Common myeloid progenitor, CD34-positive (primary cell): ENCODE measurements at regions not wholly inside any gene's neighbourhood (a gene's known extent, or its start where the extent isn't known, plus 50 kb on each side); places are given as distances from the start of the nearest gene placed in this dataset.

Experiments used
- CTCF ChIA-PET: fragments of 350-600 bp; sonication (Branson Sonifier 250); formaldehyde crosslinking; loops from one replicate; lab custom pipeline; 2021; ENCODE audit warnings: antibody characterized with exemption; lab: Charles Lee
- POLR2A ChIA-PET: fragments of 350-600 bp; sonication (Branson Sonifier 250); formaldehyde crosslinking; loops from one replicate; lab custom pipeline; 2021; ENCODE audit warnings: antibody characterized with exemption; lab: Charles Lee
- DNase-seq, 3 donors: peaks; one replicate each; pipeline versions ENCODE4 v3.0.0 to v3.0.0-alpha.2; 2013
- H3K27ac ChIP-seq, 2 experiments: 1 replicate in 1 of 2; 2 replicates in 1 of 2; pipeline ENCODE4 v1.7.0; 2013; ENCODE audit warnings: inconsistent platforms in 2 of 2, low read length in 2 of 2, mild to moderate bottlenecking in 2 of 2, low read depth in 1 of 2, moderate library complexity in 1 of 2; ENCODE audit not compliant: severe bottlenecking in 2 of 2, insufficient read depth in 1 of 2, poor library complexity in 1 of 2
- H3K27me3 ChIP-seq, 5 experiments: replicated peaks in 2 of 5; 1 replicate in 3 of 5; 2 replicates in 2 of 5; pipeline versions ENCODE4 v1.6.1 to v1.7.0; 2013; ENCODE audit warnings: low read length in 4 of 5, mild to moderate bottlenecking in 2 of 5, moderate library complexity in 2 of 5, inconsistent platforms in 1 of 5; ENCODE audit not compliant: insufficient read depth in 5 of 5, control insufficient read depth in 4 of 5
- H3K36me3 ChIP-seq, 4 experiments: 1 replicate in 2 of 4; 2 replicates in 2 of 4; pipeline versions ENCODE4 v1.6.1 to v1.7.0; 2013; ENCODE audit warnings: low read length in 3 of 4, control low read depth in 1 of 4, mild to moderate bottlenecking in 1 of 4; ENCODE audit not compliant: control insufficient read depth in 4 of 4, insufficient read depth in 4 of 4
- H3K4me1 ChIP-seq, 4 experiments: 1 replicate in 3 of 4; 2 replicates in 1 of 4; pipeline versions ENCODE4 v1.6.1 to v1.7.1; 2013; ENCODE audit warnings: low read length in 3 of 4, mild to moderate bottlenecking in 3 of 4, control low read depth in 1 of 4, inconsistent platforms in 1 of 4, moderate library complexity in 1 of 4; ENCODE audit not compliant: control insufficient read depth in 4 of 4, insufficient read depth in 4 of 4; ENCODE audit errors: control extremely low read depth in 1 of 4
- H3K4me3 ChIP-seq, 7 experiments: 1 replicate in 4 of 7; 2 replicates in 3 of 7; pipeline versions ENCODE4 v1.5.1 to v1.7.0; 2013; ENCODE audit warnings: mild to moderate bottlenecking in 7 of 7, low read length in 6 of 7, moderate library complexity in 6 of 7, inconsistent platforms in 2 of 7, low read depth in 2 of 7, control low read depth in 1 of 7; ENCODE audit not compliant: insufficient read depth in 4 of 7, control insufficient read depth in 1 of 7; ENCODE audit errors: extremely low read depth in 1 of 7
- H3K9me3 ChIP-seq, 5 experiments: 1 replicate in 4 of 5; 2 replicates in 1 of 5; pipeline versions ENCODE4 v1.6.1 to v1.7.1; 2013; ENCODE audit warnings: low read length in 4 of 5, mild to moderate bottlenecking in 2 of 5, inconsistent platforms in 1 of 5, low read depth in 1 of 5, moderate library complexity in 1 of 5; ENCODE audit not compliant: control insufficient read depth in 4 of 5, insufficient read depth in 2 of 5; ENCODE audit errors: control extremely low read depth in 1 of 5
- WGBS: methylation state at CpG from one replicate; pipeline ENCODE4 v1.1.5; 2013; ENCODE audit not compliant: insufficient coverage; 5-methylcytosine and 5-hydroxymethylcytosine counted together

- Histone ChIP-seq H3K4me1 (no peaks in the 10 kb centered on the region), H3K27ac (no peak overlapping the region), H3K9me3 (no peaks in the 10 kb centered on the region), H3K36me3 (no peaks in the 10 kb centered on the region), H3K4me3 (no peak overlapping the region), H3K27me3 (no peaks in the 10 kb centered on the region)
- POLR2A ChIA-PET, result no interaction called here
- no peak for DNase-seq
- CTCF ChIA-PET, result no interaction called here
- 76% methylated on average over 2 of the region's 3 CpGs for WGBS
Observed at GRCh38 chr4:131366714-131367113, 1782.4 kb upstream of the PCDH10 start.

GRCh38 chr4:131367441-131367840 lies 1781.7 kb upstream of the PCDH10 start:
- H3K36me3 ChIP-seq, result no peaks in the 10 kb centered on the region
- H3K4me1 ChIP-seq, result no peaks in the 10 kb centered on the region
- no CpG with 5 or more reads among the region's 2 CpGs for WGBS
- H3K27ac ChIP-seq, result no peak overlapping the region
- POLR2A ChIA-PET, result no interaction called here
- CTCF ChIA-PET, result no interaction called here
- H3K9me3 ChIP-seq, result no peaks in the 10 kb centered on the region
- no peaks in the 10 kb centered on the region for H3K27me3 ChIP-seq
- H3K4me3 ChIP-seq, result no peak overlapping the region
- DNase-seq, result no peak

DNA sequence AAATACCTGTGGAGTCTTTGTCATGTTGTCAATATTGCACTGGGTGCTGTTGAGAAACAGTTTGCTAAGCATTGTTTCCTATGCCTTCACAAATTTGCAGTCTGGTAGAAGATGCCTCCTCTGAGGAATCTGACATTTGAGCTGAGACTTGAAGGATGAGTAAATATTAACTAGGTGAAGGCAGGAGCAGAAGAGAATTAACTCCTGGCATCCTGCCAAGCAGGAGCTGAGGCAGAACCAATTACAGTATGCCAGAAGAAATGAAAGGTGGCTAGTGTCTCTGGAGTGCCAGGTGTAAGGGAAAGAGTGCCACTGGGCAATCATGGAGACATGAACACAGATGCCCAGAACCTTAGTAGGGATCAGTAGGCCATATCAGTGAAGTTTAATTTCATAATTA lies 1778.2 kb upstream of the PCDH10 start:
- ChIA-PET CTCF (no interaction called here), POLR2A (no interaction called here)
- Histone ChIP-seq H3K27ac (no peak overlapping the region), H3K27me3 (no peaks in the 10 kb centered on the region), H3K4me3 (no peak overlapping the region), H3K36me3 (no peaks in the 10 kb centered on the region), H3K9me3 (no peaks in the 10 kb centered on the region), H3K4me1 (no peaks in the 10 kb centered on the region)
- DNase-seq, result no peak

GRCh38 chr4:131381055-131381454 lies 1768.0 kb upstream of the PCDH10 start:
- DNase-seq, result no peak
- Histone ChIP-seq H3K9me3 (no peaks in the 10 kb centered on the region), H3K36me3 (no peaks in the 10 kb centered on the region), H3K27me3 (no peaks in the 10 kb centered on the region), H3K4me3 (no peak overlapping the region), H3K27ac (no peak overlapping the region), H3K4me1 (no peaks in the 10 kb centered on the region)
- POLR2A ChIA-PET, result no interaction called here
- no CpG with 5 or more reads among the region's 2 CpGs for WGBS
- CTCF ChIA-PET, result no interaction called here

DNA sequence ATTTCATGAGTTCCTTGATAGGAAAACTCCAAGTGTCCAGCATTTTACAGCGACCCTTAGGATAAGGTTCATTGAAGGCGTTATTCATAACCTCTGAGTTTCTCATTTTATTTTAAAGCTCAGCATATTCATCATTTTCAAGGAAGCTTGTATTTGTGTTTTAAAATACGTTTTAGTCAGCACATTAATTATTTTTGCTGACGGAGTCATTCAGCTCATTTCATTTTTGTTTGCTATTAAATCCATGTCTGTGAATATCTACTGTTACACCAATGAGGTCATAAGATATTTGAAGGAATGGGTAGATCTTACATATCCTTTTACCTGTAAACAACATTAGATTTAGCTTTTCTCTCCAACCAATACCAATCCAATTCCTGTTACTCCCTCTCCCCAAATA lies 1766.3 kb upstream of the PCDH10 start:
- no peaks in the 10 kb centered on the region for H3K4me1 ChIP-seq
- no peaks in the 10 kb centered on the region for H3K27me3 ChIP-seq
- no peak overlapping the region for H3K4me3 ChIP-seq
- no peak overlapping the region for H3K27ac ChIP-seq
- DNase-seq, result no peak
- ChIA-PET CTCF (no interaction called here), POLR2A (no interaction called here)
- H3K9me3 ChIP-seq, result no peaks in the 10 kb centered on the region
- no peaks in the 10 kb centered on the region for H3K36me3 ChIP-seq
- WGBS, result no CpG with 5 or more reads among the region's 4 CpGs

GRCh38 chr4:131388277-131388676 lies 1760.8 kb upstream of the PCDH10 start:
- no peak overlapping the region for H3K27ac ChIP-seq
- POLR2A ChIA-PET, result no interaction called here
- H3K4me1 ChIP-seq, result no peaks in the 10 kb centered on the region
- H3K9me3 ChIP-seq, result peaks cover 0 to 3% (median 0%) of the 10 kb centered on the region in 5 experiments
- CTCF ChIA-PET, result no interaction called here
- H3K27me3 ChIP-seq, result no peaks in the 10 kb centered on the region
- no peaks in the 10 kb centered on the region for H3K36me3 ChIP-seq
- WGBS, result no CpG with 5 or more reads among the region's 2 CpGs
- no peak for DNase-seq
- H3K4me3 ChIP-seq, result no peak overlapping the region

- no peaks in the 10 kb centered on the region for H3K27me3 ChIP-seq
- H3K27ac ChIP-seq, result no peak overlapping the region
- H3K36me3 ChIP-seq, result no peaks in the 10 kb centered on the region
- ChIA-PET CTCF (no interaction called here), POLR2A (no interaction called here)
- no peak for DNase-seq
- H3K4me1 ChIP-seq, result no peaks in the 10 kb centered on the region
- H3K9me3 ChIP-seq, result peaks cover 0 to 3% (median 0%) of the 10 kb centered on the region in 5 experiments
- 92% methylated on average over 8 of the region's 8 CpGs for WGBS
- no peak overlapping the region for H3K4me3 ChIP-seq
Observed at GRCh38 chr4:131408102-131408501, 1741.0 kb upstream of the PCDH10 start.
